Bronchial epithelial cell (primary cell): ENCODE measurements at regions not wholly inside any gene's neighbourhood (a gene's known extent, or its start where the extent isn't known, plus 50 kb on each side); places are given as distances from the start of the nearest gene placed in this dataset.
"Not testable (repeated sequence)": the region's sequence is repeated elsewhere in the genome, so short reads cannot be mapped to it uniquely, and the experiment has no call there.

Experiments used
- DNase-seq: peaks from one replicate; pipeline ENCODE4 v3.0.0-alpha.2; 2010; ENCODE audit warnings: low read depth
- FAIRE-seq: peaks from 2 replicates; lab custom pipeline; 2011; peaks lifted over from hg19 to GRCh38; lab: Jason Lieb, UNC
- H3K27me3 ChIP-seq: 2 replicates; pipeline ENCODE4 v1.5.1; 2011; ENCODE audit warnings: low read length; ENCODE audit not compliant: control insufficient read depth, insufficient read depth
- H3K36me3 ChIP-seq: 2 replicates; pipeline ENCODE4 v1.5.1; 2011; ENCODE audit warnings: low read length; ENCODE audit not compliant: control insufficient read depth, insufficient read depth
- H3K4me3 ChIP-seq: 2 replicates; pipeline ENCODE4 v1.5.1; 2011; ENCODE audit warnings: mild to moderate bottlenecking, low read depth, low read length, control low read depth
- TF ChIP-seq, protein P1 (sequence below): IDR thresholded peaks from 2 replicates; pipeline ENCODE4 v1.5.1; 2011; ENCODE audit warnings: mild to moderate bottlenecking, moderate library complexity, low read length, control low read depth, inconsistent platforms; ENCODE audit not compliant: insufficient read depth, severe bottlenecking

DNA sequence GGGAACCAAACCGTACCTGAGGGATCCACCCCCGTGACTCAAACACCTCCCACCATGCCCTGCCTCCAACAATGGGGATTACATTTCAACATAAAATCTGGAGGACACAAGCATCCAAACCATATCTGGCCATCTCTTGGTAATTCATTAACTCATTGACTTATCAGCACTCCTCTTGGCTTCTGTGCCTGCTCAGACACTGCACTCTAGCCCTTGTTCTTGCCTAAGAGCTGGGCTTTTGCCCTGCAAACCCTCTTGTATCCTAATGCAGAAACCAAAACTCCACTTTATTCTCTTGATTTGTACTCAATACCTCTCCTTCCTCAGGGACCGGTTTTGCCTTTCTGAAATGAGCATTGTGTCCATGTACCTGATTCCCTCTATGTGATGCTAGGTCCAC is 330.2 kb upstream of the FZD8 start:
- H3K4me3 ChIP-seq = no peak overlapping the region
- no peaks in the 10 kb centered on the region for H3K27me3 ChIP-seq
- TF ChIP-seq, protein P1, sequence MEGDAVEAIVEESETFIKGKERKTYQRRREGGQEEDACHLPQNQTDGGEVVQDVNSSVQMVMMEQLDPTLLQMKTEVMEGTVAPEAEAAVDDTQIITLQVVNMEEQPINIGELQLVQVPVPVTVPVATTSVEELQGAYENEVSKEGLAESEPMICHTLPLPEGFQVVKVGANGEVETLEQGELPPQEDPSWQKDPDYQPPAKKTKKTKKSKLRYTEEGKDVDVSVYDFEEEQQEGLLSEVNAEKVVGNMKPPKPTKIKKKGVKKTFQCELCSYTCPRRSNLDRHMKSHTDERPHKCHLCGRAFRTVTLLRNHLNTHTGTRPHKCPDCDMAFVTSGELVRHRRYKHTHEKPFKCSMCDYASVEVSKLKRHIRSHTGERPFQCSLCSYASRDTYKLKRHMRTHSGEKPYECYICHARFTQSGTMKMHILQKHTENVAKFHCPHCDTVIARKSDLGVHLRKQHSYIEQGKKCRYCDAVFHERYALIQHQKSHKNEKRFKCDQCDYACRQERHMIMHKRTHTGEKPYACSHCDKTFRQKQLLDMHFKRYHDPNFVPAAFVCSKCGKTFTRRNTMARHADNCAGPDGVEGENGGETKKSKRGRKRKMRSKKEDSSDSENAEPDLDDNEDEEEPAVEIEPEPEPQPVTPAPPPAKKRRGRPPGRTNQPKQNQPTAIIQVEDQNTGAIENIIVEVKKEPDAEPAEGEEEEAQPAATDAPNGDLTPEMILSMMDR = no peak
- H3K36me3 ChIP-seq = no peaks in the 10 kb centered on the region
- FAIRE-seq (no peak), DNase-seq (no peak)

DNA sequence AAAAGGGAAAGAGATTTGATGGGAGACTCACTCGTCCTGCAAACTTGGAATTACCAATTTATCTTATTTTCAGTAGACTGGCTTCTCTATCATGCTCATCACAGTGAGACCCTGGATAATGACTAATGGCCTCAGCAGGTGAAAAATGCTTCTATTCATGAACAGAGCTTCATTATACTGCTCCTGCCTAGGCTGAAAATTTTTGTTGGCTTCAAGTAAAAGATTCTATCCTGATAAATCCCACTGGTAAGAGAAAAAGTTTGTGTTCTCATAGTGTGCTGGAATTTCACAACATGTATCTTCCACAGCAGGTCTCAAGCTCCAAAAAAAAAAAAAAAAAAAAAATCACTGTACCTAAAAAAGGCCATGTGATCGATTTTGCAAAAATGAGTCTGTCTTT is 329.3 kb upstream of the FZD8 start:
- DNase-seq = no peak
- Histone ChIP-seq H3K27me3 (no peaks in the 10 kb centered on the region), H3K36me3 (no peaks in the 10 kb centered on the region), H3K4me3 (no peak overlapping the region)
- TF ChIP-seq, protein P1 = no peak
- FAIRE-seq = no peak

DNA sequence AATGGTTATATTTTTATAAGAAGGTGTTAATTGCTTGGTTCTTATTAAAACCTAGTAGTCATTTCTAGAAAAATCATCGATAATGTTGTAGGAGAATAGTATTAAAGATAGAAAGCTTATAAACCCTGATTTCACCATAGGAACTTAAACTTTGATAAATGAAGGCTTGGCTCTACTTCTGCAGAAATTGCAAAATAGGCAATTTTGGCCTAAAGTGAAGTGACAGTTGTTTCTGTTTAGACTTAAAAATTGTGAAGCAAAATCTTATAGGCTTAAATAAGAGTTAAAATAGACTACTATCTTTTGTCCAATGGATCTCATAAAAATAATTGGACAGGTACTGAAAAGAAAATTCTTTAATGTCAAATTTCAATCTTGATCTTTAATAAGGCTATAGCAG is 321.6 kb upstream of the FZD8 start:
- FAIRE-seq (no peak), DNase-seq (no peak)
- Histone ChIP-seq H3K4me3 (no peak overlapping the region), H3K27me3 (no peaks in the 10 kb centered on the region), H3K36me3 (no peaks in the 10 kb centered on the region)
- TF ChIP-seq, protein P1 = no peak

DNA sequence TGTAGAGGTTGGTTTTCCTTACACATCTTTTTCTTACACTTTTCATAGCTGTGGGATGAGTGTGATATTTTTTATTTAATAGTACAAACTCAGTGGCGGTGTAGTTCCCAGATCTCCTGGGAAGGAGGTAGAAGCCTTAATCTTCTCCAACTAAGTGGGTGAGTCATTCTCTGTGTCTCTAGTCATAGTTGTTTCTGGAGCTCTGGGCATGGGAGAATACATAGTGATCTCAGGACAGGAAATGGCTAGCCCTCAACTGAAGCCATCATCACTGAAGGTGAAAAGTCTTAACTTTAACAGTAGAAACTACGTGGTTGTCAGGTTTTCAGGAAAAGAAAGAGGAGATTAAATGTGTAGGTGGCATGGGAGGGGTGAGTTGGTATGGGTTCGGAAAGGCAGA is 319.4 kb upstream of the FZD8 start:
- FAIRE-seq (no peak), DNase-seq (peak; percentile 50)
- TF ChIP-seq, protein P1 = no peak
- no peak overlapping the region for H3K4me3 ChIP-seq
- H3K36me3 ChIP-seq = no peaks in the 10 kb centered on the region
- no peaks in the 10 kb centered on the region for H3K27me3 ChIP-seq

DNA sequence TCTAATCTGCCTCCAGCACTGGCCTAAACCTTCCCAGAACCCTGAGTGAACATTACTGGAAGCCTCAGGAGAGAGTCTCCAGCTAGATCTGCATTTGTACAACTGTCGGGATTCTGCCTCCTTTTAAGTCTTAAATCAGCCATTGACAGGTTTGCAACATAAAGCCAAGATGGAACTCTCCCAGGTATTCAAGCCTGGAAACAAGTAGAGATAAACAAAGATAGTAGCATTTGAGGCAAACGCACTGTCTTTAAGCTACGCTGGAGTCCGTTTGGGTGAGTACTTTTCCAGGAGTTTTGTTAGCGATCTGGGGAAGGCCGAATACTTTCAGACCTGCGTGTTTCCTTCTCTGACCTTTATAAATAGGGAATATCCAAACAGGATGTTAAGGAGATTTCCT is 317.2 kb upstream of the FZD8 start:
- TF ChIP-seq, protein P1 = no peak
- DNase-seq = no peak
- FAIRE-seq = no peak

DNA sequence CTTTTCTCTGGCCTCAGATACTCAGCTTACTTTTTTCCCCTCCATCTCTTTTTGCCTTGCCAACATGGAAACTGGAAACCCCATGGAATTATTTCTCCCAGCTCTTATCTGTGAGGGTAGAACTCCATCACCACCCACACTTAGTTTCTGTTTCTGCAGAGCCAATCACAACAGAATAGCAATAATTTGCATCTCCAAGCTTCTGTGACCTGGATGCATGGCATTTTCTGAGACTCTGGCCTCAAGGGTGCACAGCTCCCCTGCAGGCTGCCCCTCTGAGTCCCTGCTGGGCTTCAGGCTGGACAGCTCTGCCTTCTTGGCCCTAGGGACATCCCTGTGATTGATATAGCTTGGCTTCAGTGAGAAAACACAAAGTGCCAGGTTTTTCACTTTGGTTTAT is 316.5 kb upstream of the FZD8 start:
- H3K4me3 ChIP-seq, DNase-seq, H3K27me3 ChIP-seq, FAIRE-seq, H3K36me3 ChIP-seq: not testable (repeated sequence)

More for the DNA sequence above, 317.2 kb upstream of the FZD8 start:
- H3K36me3 ChIP-seq = no peaks in the 10 kb centered on the region
- no peak overlapping the region for H3K4me3 ChIP-seq
- H3K27me3 ChIP-seq = no peaks in the 10 kb centered on the region
